Tibial nerve (tissue), 4 donors: ENCODE measurements at regions not wholly inside any gene's neighbourhood (a gene's known extent, or its start where the extent isn't known, plus 50 kb on each side); places are given as distances from the start of the nearest gene placed in this dataset.

Experiments
- DNase-seq, 2 donors: peaks; one replicate each; pipeline ENCODE4 v3.0.0-alpha.2; 2019; ENCODE audit warnings: low spot score in 2 of 2
- H3K27ac ChIP-seq, 4 donors: fragments of 200-600 bp; sonication (generic) in 3 of 4; one replicate each; pipeline ENCODE4 v1.5.1; 2017 to 2019; ENCODE audit warnings: mild to moderate bottlenecking in 1 of 4
- H3K27me3 ChIP-seq, 2 donors: fragments of 200-600 bp; sonication (generic) in 1 of 2; one replicate each; pipeline versions ENCODE4 v1.5.1 to v1.6.0; 2017 to 2019
- H3K36me3 ChIP-seq, 3 donors: fragments of 200-600 bp; sonication (generic); one replicate each; pipeline ENCODE4 v1.5.1; 2018 to 2019
- H3K4me1 ChIP-seq, 4 donors: fragments of 200-600 bp; sonication (generic) in 3 of 4; one replicate each; pipeline ENCODE4 v1.5.1; 2017 to 2019
- H3K4me3 ChIP-seq, 4 donors: fragments of 200-600 bp; sonication (generic) in 3 of 4; one replicate each; pipeline ENCODE4 v1.5.1; 2017 to 2019; ENCODE audit warnings: mild to moderate bottlenecking in 1 of 4, moderate library complexity in 1 of 4
- H3K9me3 ChIP-seq, 4 donors: fragments of 200-600 bp; sonication (generic) in 3 of 4; one replicate each; pipeline ENCODE4 v1.5.1; 2017 to 2019
- CTCF ChIP-seq, 5 experiments: fragments of 200-600 bp in 3 of 5; fragments of 450-650 bp in 2 of 5; sonication (generic) in 3 of 5; IDR thresholded peaks; one replicate each; pipeline ENCODE4 v1.5.1; 2016 to 2019; ENCODE audit warnings: antibody characterized with exemption in 5 of 5, mild to moderate bottlenecking in 3 of 5, moderate library complexity in 2 of 5
- EP300 ChIP-seq, 2 donors: sonication (generic); formaldehyde crosslinking; IDR thresholded peaks; one replicate each; pipeline ENCODE4 v1.6.1; 2017; ENCODE audit warnings: antibody characterized with exemption in 2 of 2, mild to moderate bottlenecking in 1 of 2
- POLR2A ChIP-seq, 2 donors: fragments of 450-650 bp; IDR thresholded peaks; one replicate each; pipeline ENCODE4 v1.6.1; 2017; ENCODE audit warnings: antibody characterized with exemption in 2 of 2, mild to moderate bottlenecking in 2 of 2, moderate library complexity in 2 of 2
- WGBS, 2 donors: methylation state at CpG; one replicate each; pipeline ENCODE4 v1.1.5; 2018; 5-methylcytosine and 5-hydroxymethylcytosine counted together

GRCh38 chr4:23631255-23631950 lies 258.4 kb downstream of the PPARGC1A start:
- no peak overlapping the region for H3K4me3 ChIP-seq
- H3K4me1 ChIP-seq = no peaks in the 10 kb centered on the region
- H3K36me3 ChIP-seq = no peaks in the 10 kb centered on the region
- DNase-seq = no peak
- WGBS, 2 donors = 67 to 70% methylated on average over 4 of the region's 4 CpGs
- no peaks in the 10 kb centered on the region for H3K27me3 ChIP-seq
- H3K9me3 ChIP-seq = peaks cover 0 to 8% (median 0%) of the 10 kb centered on the region in 4 donors
- no peak overlapping the region for H3K27ac ChIP-seq
- no peak for TF ChIP-seq POLR2A (IDR thresholded peaks at IDR 0.05)
- TF ChIP-seq EP300 (IDR thresholded peaks at IDR 0.05) = no peak
- TF ChIP-seq CTCF (IDR thresholded peaks at IDR 0.05) = no peak

- Histone ChIP-seq H3K36me3 (no peaks in the 10 kb centered on the region), H3K9me3 (peaks cover 0 to 18% (median 0%) of the 10 kb centered on the region in 4 donors), H3K27me3 (no peaks in the 10 kb centered on the region), H3K4me1 (no peaks in the 10 kb centered on the region), H3K4me3 (no peak overlapping the region), H3K27ac (no peak overlapping the region)
- DNase-seq = no peak
- TF ChIP-seq POLR2A (IDR thresholded peaks at IDR 0.05) (no peak), EP300 (IDR thresholded peaks at IDR 0.05) (no peak), CTCF (IDR thresholded peaks at IDR 0.05) (no peak)
Measured at GRCh38 chr4:23630110-23630509, 259.7 kb downstream of the PPARGC1A start.

GRCh38 chr4:23629421-23629820 lies 260.4 kb downstream of the PPARGC1A start:
- Histone ChIP-seq H3K27ac (no peak overlapping the region), H3K9me3 (peaks cover 0 to 18% (median 0%) of the 10 kb centered on the region in 4 donors), H3K4me3 (no peak overlapping the region), H3K27me3 (no peaks in the 10 kb centered on the region), H3K36me3 (no peaks in the 10 kb centered on the region), H3K4me1 (no peaks in the 10 kb centered on the region)
- DNase-seq = no peak
- 24 to 43% methylated on average over 2 of the region's 2 CpGs for WGBS, 2 donors
- TF ChIP-seq POLR2A (IDR thresholded peaks at IDR 0.05) (no peak), EP300 (IDR thresholded peaks at IDR 0.05) (no peak), CTCF (IDR thresholded peaks at IDR 0.05) (no peak)

- Histone ChIP-seq H3K4me3 (no peak overlapping the region), H3K4me1 (no peaks in the 10 kb centered on the region), H3K27ac (no peak overlapping the region), H3K9me3 (no peaks in the 10 kb centered on the region), H3K36me3 (no peaks in the 10 kb centered on the region), H3K27me3 (no peaks in the 10 kb centered on the region)
- TF ChIP-seq EP300 (IDR thresholded peaks at IDR 0.05) (no peak), POLR2A (IDR thresholded peaks at IDR 0.05) (no peak), CTCF (IDR thresholded peaks at IDR 0.05) (no peak)
- DNase-seq = no peak
- 71 to 75% methylated on average over 3 of the region's 6 CpGs for WGBS, 2 donors
Measured at GRCh38 chr4:23614284-23614892, 275.5 kb downstream of the PPARGC1A start.

- H3K9me3 ChIP-seq = no peaks in the 10 kb centered on the region
- no peaks in the 10 kb centered on the region for H3K27me3 ChIP-seq
- H3K4me1 ChIP-seq = no peaks in the 10 kb centered on the region
- H3K36me3 ChIP-seq = no peaks in the 10 kb centered on the region
- H3K27ac ChIP-seq = no peak overlapping the region
- no peak for TF ChIP-seq CTCF (IDR thresholded peaks at IDR 0.05)
- TF ChIP-seq POLR2A (IDR thresholded peaks at IDR 0.05) = no peak
- no peak for TF ChIP-seq EP300 (IDR thresholded peaks at IDR 0.05)
- no peak overlapping the region for H3K4me3 ChIP-seq
- no peak for DNase-seq
Measured at GRCh38 chr4:23613782-23614181, 276.1 kb downstream of the PPARGC1A start.
